ENCODE measurements at regions not wholly inside any gene's neighbourhood (a gene's known extent, or its start where the extent isn't known, plus 50 kb on each side); places are given as distances from the start of the nearest gene placed in this dataset.
A peak's percentile ranks its signal among the peaks of the same experiment; 100 is the strongest.

DNA sequence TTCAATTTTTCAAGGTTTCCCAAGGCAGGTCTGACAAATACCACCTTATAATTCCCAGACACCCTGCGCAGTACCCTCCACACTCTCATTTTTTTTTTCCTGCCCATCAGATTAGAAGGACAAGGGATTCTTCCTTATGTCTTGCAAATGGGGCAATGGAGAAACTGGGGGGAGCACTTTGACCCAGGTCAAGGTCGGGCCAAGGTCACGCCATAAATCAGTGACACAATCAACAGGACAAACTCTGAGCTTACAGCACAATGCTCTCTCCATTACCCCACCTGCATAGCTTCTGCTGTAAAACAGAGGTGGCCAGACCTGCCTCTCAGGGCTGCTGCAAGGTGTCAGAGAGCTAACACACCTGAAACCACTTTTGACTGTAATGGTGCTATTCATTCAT is 254.4 kb upstream of the ZMIZ1 start:
- FAIRE-seq, result no peak
- H3K4me1 ChIP-seq, result peaks cover 0 to 4% (median 0%) of the 10 kb centered on the region in 3 donors
- 61 to 76% methylated on average over 3 of the region's 3 CpGs for WGBS, 2 donors
- ATAC-seq, result peak in 1 of 4 donors; percentile 19
- no peaks in the 10 kb centered on the region for H3K9me3 ChIP-seq
- H3K27ac ChIP-seq, result no peak overlapping the region
- no peak overlapping the region for H3K4me3 ChIP-seq
- DNase-seq, result no peak
- H3K27me3 ChIP-seq, result no peaks in the 10 kb centered on the region
- TF ChIP-seq, protein P1, sequence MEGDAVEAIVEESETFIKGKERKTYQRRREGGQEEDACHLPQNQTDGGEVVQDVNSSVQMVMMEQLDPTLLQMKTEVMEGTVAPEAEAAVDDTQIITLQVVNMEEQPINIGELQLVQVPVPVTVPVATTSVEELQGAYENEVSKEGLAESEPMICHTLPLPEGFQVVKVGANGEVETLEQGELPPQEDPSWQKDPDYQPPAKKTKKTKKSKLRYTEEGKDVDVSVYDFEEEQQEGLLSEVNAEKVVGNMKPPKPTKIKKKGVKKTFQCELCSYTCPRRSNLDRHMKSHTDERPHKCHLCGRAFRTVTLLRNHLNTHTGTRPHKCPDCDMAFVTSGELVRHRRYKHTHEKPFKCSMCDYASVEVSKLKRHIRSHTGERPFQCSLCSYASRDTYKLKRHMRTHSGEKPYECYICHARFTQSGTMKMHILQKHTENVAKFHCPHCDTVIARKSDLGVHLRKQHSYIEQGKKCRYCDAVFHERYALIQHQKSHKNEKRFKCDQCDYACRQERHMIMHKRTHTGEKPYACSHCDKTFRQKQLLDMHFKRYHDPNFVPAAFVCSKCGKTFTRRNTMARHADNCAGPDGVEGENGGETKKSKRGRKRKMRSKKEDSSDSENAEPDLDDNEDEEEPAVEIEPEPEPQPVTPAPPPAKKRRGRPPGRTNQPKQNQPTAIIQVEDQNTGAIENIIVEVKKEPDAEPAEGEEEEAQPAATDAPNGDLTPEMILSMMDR (IDR thresholded peaks at IDR 0.05), result no peak
- no peaks in the 10 kb centered on the region for H3K36me3 ChIP-seq
- intact Hi-C loops (cut with DNase I), result no loop called here

DNA sequence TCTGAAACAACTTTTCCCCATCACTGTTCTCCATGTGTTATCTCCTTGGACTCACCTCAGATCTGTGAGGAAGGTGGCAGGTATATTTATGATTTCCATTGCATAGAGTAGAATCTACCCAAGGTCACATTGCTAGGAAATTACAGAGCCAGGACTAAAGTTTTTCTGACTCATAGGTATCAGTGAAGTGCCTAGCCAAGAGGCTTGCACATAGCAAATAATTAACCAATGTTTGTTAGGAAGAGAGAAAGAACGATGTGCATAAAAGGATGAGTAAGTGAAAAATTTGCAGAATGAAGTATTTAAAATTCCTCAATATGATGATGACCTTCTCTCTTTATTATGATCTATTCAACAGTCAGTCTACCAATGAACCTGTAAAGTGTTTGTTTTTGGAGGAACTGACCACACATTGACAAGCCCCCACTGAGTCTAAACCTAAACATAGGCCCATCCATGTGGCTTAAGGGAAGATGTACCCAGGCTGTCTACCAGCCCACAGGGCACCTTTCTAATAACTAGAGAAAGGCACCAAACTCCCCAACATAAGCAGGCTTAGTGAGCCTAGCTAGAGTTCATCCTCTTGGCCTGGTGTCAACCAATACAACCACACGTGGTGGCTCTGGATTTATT is 252.9 kb upstream of the ZMIZ1 start:
- Histone ChIP-seq H3K36me3 (no peaks in the 10 kb centered on the region), H3K4me1 (peaks cover 0 to 4% (median 0%) of the 10 kb centered on the region in 3 donors), H3K27me3 (no peaks in the 10 kb centered on the region), H3K9me3 (no peaks in the 10 kb centered on the region), H3K4me3 (no peak overlapping the region), H3K27ac (no peak overlapping the region)
- intact Hi-C loops (cut with DNase I), result no loop called here
- peak; percentile 62 to 82 (median 70) for ATAC-seq
- no peak for FAIRE-seq
- TF ChIP-seq, protein P1 (IDR thresholded peaks at IDR 0.05), result no peak
- no peak for DNase-seq
- 34 to 35% methylated on average over 2 of the region's 2 CpGs for WGBS, 2 donors

DNA sequence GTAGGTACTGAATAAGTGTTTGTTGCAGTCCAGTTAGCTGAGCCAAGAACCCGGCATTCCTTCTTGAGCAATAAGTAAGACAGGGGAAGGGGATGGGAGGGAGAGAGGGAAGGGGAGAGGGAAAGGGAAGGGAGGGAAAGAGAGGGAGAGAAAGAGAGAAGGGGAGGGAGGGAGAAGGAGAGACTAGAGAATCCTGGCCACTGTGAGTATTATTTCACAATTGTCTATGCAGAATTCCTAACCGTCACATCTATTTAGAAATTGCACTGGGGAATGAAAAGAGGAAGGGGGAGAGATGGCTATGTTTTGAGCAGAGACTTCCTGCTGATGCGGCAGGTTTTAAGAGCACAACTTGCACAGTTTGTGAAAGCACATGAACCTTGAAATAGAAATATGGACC is 251.4 kb upstream of the ZMIZ1 start:
- H3K4me1 ChIP-seq, result peaks cover 0 to 4% (median 0%) of the 10 kb centered on the region in 3 donors
- no peak overlapping the region for H3K27ac ChIP-seq
- no peaks in the 10 kb centered on the region for H3K9me3 ChIP-seq
- intact Hi-C loops (cut with DNase I), result no loop called here
- TF ChIP-seq, protein P1 (IDR thresholded peaks at IDR 0.05), result no peak
- no peak for DNase-seq
- ATAC-seq, result peak in 3 of 4 donors; percentile 15 to 40 (median 40)
- no peak overlapping the region for H3K4me3 ChIP-seq
- H3K27me3 ChIP-seq, result no peaks in the 10 kb centered on the region
- no peak for FAIRE-seq
- no peaks in the 10 kb centered on the region for H3K36me3 ChIP-seq
- 83% methylated on average over 3 of the region's 3 CpGs for WGBS, 2 donors

DNA sequence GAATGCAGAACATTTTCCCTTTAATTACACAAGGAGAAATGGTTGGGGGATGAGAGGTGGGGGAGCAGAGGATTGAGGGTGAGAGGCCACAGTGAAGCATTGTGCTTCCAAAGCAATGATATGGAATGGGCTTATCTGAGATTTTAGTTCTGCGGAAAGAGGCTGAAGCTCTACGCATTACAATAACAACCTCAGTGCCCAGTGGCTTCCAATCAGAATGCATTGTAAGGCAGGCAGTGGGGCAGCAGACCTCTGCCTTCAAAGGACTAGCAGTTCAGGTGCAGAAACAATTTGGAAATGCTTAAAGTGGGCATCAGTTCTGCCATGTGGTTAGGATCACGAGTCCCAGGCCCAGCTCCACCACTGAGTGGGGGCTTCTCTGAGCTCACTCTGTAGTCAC is 251.0 kb upstream of the ZMIZ1 start:
- Histone ChIP-seq H3K9me3 (no peaks in the 10 kb centered on the region), H3K27ac (no peak overlapping the region), H3K4me1 (peaks cover 0 to 4% (median 0%) of the 10 kb centered on the region in 3 donors), H3K27me3 (no peaks in the 10 kb centered on the region), H3K4me3 (no peak overlapping the region), H3K36me3 (no peaks in the 10 kb centered on the region)
- no peak for FAIRE-seq
- DNase-seq, result no peak
- no peak for ATAC-seq
- intact Hi-C loops (cut with DNase I), result no loop called here
- TF ChIP-seq, protein P1 (IDR thresholded peaks at IDR 0.05), result no peak
- WGBS, 2 donors, result 96 to 97% methylated on average over 3 of the region's 3 CpGs

DNA sequence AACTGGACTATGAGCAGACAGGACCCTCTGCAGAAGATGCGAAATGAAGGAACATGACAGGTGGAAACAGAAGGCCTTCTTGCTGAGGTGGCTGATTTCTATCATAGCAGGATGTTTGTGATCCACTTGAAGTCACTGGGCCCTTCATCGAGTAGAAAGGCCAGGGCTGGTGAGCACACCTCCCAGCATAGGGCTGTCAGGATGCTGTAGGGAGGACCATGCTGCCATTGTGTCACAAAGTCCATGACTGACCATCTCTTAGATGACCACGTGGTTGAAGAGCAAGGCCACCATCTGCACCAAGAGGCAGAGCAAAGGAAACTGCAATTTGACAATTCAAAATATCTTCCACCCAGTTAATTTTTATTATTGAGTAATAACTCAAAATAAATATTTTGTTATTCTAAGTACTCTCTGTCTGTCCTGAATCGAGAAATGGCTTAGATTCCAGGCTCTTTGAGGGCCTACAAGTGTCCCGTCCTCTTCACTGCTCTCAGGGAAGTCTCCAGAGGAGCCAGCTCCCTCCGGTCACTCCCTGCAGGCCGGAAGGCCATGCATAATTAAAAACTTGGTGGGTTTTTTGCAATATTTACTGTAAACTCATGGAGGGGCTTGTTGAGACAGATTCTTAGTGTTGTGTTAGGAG is 249.3 kb upstream of the ZMIZ1 start:
- TF ChIP-seq, protein P1 (IDR thresholded peaks at IDR 0.05), result no peak
- H3K36me3 ChIP-seq, result no peaks in the 10 kb centered on the region
- H3K9me3 ChIP-seq, result no peaks in the 10 kb centered on the region
- H3K4me3 ChIP-seq, result no peak overlapping the region
- no peak overlapping the region for H3K27ac ChIP-seq
- no peaks in the 10 kb centered on the region for H3K27me3 ChIP-seq
- no peak for FAIRE-seq
- 88 to 92% methylated on average over 7 of the region's 7 CpGs for WGBS, 2 donors
- peaks cover 0 to 4% (median 0%) of the 10 kb centered on the region in 3 donors for H3K4me1 ChIP-seq
- no peak for DNase-seq
- peak in 1 of 4 donors; percentile 38 for ATAC-seq
- intact Hi-C loops (cut with DNase I), result no loop called here

Data from pancreas (tissue), 10 donors.